ENCODE measurements at regions not wholly inside any gene's neighbourhood (a gene's known extent, or its start where the extent isn't known, plus 50 kb on each side); places are given as distances from the start of the nearest gene placed in this dataset.

GRCh38 chr2:180328795-180329422 lies 321.8 kb upstream of the CWC22 start:
- TF ChIP-seq CTCF (IDR thresholded peaks at IDR 0.05) (no peak), ZFX (IDR thresholded peaks at IDR 0.05; ENCODE audit: borderline replicate concordance) (no peak)

All from 22Rv1 (cell line).